MCF 10A (cell line): ENCODE measurements at regions not wholly inside any gene's neighbourhood (a gene's known extent, or its start where the extent isn't known, plus 50 kb on each side); places are given as distances from the start of the nearest gene placed in this dataset.
A peak's percentile ranks its signal among the peaks of the same experiment; 100 is the strongest.

Experiments used
- BruUV-seq: library from RNA; stranded (reverse); fragments of 400-500 nt; replicated peaks from 2 replicates; lab custom pipeline; 2021; lab: Mats Ljungman, UMichigan
- CTCF ChIA-PET: fragments of 300-600 bp; sonication (Branson Sonifier 250); formaldehyde crosslinking; extraction: SDS; loops from one replicate; lab custom pipeline; 2021; ENCODE audit warnings: antibody characterized with exemption, inconsistent platforms; lab: Yijun Ruan, JAX
- POLR2A ChIA-PET: fragments of 300-600, 350-650 bp; sonication (Branson Sonifier 250); formaldehyde crosslinking; extraction: SDS; loops from one replicate; lab custom pipeline; 2020; ENCODE audit warnings: antibody characterized with exemption, inconsistent platforms; lab: Yijun Ruan, JAX
- DNase-seq: peaks from one replicate; pipeline ENCODE4 v3.0.0-alpha.2; 2018; ENCODE audit not compliant: unreplicated experiment
- H3K27ac Mint-ChIP-seq: one replicate; pipeline ENCODE4 v1.8.0; 2022; ENCODE audit warnings: mild to moderate bottlenecking, low read depth, mixed read lengths; ENCODE audit not compliant: unreplicated experiment
- H3K27me3 Mint-ChIP-seq: one replicate; pipeline ENCODE4 v1.8.0; 2022; ENCODE audit warnings: mixed read lengths; ENCODE audit not compliant: insufficient read depth, unreplicated experiment
- H3K36me3 Mint-ChIP-seq: one replicate; pipeline ENCODE4 v1.8.0; 2022; ENCODE audit warnings: mild to moderate bottlenecking, moderate library complexity, mixed read lengths; ENCODE audit not compliant: insufficient read depth, unreplicated experiment
- H3K4me1 Mint-ChIP-seq: one replicate; pipeline ENCODE4 v1.8.0; 2022; ENCODE audit warnings: mixed read lengths; ENCODE audit not compliant: insufficient read depth, unreplicated experiment
- H3K4me3 Mint-ChIP-seq: one replicate; pipeline ENCODE4 v1.8.0; 2022; ENCODE audit warnings: mild to moderate bottlenecking, moderate library complexity, mixed read lengths; ENCODE audit not compliant: unreplicated experiment
- H3K9me3 Mint-ChIP-seq: one replicate; pipeline ENCODE4 v1.8.0; 2022; ENCODE audit warnings: mixed read lengths; ENCODE audit not compliant: unreplicated experiment
- intact Hi-C: fragments of 100-400 bp; cut with micrococcal nuclease; formaldehyde crosslinking; loops from 2 replicates; pipeline ENCODE4 v1.14.1; 2022
- TF ChIP-seq, protein P1 (sequence below): fragments of 200-600 bp; IDR thresholded peaks from one replicate; pipeline ENCODE4 v1.8.0; 2022; ENCODE audit warnings: antibody characterized with exemption, mild to moderate bottlenecking; ENCODE audit not compliant: unreplicated experiment

DNA sequence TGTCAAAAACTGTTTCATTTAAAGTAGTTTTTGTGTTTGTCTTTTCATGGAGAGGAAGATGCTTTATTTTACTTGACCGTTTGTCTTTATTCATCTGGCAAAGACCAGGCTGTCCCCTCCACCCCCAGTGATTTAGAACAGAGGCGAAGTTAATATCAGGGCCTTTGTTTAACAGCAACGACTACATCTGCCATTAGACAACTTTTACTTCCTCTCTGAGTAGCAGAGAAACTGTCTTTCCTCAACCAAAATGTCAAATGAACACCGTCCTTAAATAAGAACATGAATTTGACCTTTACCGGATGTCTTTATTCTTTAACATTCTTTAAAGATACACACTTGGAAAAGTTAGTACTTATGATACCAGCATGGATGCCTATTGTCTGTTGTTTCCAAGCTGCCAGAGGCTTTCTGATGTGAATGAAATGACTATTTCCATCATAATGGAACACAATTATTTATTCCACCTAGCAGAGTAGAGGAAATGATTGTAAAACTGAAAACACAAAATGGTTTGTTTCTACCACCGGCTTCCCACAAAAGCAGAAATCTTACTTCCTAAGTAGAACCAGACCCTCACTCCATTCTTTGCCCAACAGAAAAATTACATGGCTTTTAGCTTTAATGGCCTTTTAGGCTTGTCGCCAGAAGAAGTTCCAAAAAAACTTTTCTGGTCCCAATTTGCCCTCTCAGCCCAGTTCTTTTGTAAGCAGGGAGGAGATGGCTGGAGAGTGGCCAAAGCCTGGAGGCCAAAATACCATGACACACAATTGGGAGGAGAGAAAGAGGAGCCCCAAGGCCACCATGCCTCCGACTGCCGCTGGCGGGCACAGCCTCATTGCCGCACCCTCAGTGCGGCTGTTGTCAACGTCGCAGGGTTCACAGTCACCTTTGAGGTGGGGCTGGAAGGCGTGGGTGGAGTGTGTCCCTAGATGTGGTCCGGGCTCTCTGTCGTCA is 168.5 kb downstream of the TEX36 start:
- H3K27me3 Mint-ChIP-seq = peaks cover 37% of the 10 kb centered on the region
- H3K36me3 Mint-ChIP-seq = no peaks in the 10 kb centered on the region
- H3K27ac Mint-ChIP-seq = no peak overlapping the region
- ChIA-PET POLR2A (interaction anchor here (0.6 to 1.0 kb wide), 3 partner anchors 9 to 366 kb away, joined by 3 to 4 read pairs (median 3); no protein-coding TSS in a partner anchor), CTCF (interaction anchor here (0.6 to 1.7 kb wide), 5 partner anchors 13 to 1446 kb away, joined by 3 to 8 read pairs (median 3); no protein-coding TSS in a partner anchor)
- DNase-seq = peak; percentile 62
- TF ChIP-seq, protein P1, sequence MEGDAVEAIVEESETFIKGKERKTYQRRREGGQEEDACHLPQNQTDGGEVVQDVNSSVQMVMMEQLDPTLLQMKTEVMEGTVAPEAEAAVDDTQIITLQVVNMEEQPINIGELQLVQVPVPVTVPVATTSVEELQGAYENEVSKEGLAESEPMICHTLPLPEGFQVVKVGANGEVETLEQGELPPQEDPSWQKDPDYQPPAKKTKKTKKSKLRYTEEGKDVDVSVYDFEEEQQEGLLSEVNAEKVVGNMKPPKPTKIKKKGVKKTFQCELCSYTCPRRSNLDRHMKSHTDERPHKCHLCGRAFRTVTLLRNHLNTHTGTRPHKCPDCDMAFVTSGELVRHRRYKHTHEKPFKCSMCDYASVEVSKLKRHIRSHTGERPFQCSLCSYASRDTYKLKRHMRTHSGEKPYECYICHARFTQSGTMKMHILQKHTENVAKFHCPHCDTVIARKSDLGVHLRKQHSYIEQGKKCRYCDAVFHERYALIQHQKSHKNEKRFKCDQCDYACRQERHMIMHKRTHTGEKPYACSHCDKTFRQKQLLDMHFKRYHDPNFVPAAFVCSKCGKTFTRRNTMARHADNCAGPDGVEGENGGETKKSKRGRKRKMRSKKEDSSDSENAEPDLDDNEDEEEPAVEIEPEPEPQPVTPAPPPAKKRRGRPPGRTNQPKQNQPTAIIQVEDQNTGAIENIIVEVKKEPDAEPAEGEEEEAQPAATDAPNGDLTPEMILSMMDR = no peak
- BruUV-seq = no TSS peak
- no peak overlapping the region for H3K4me3 Mint-ChIP-seq
- peaks cover 10% of the 10 kb centered on the region for H3K4me1 Mint-ChIP-seq
- no peaks in the 10 kb centered on the region for H3K9me3 Mint-ChIP-seq
- intact Hi-C loops = no loop called here

DNA sequence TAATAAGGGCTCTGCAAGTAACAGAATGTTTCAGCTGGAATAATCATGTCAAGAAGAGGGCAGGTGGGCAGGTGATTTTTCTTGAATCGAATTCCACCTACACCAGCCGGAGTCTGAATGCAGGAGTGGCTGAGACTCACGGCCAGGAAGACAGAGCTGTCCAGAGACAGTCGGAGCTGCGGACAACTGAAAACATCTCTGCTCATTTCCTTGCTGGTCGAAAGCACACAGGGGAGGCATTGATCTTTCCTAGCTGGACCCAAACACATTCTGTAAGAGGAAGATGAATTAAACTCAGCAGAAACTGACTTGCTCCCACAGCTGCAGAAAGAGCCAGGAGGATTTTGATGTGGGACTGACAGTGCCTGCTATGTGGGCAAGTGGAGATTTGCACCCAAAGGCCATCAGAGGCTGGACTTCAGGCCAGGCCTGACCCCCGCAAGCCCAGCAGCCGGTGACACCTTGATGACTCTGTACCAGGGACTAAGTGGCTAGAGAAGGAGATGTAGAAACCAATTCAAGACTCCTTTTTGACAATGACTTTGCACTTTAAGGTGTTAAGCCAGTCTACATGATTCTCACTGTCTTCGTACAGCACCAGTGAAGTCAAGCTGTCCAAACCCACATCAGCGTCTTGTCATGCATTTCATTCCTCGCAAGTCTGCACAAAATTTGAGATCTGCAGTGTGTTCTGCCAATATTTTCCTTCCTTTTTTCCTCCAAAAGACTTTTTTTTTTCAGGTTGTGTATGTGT is 169.4 kb downstream of the TEX36 start:
- Mint-ChIP-seq H3K36me3 (no peaks in the 10 kb centered on the region), H3K4me3 (no peak overlapping the region), H3K4me1 (peaks cover 10% of the 10 kb centered on the region), H3K27me3 (peaks cover 37% of the 10 kb centered on the region), H3K9me3 (no peaks in the 10 kb centered on the region), H3K27ac (no peak overlapping the region)
- TF ChIP-seq, protein P1 = no peak
- DNase-seq = no peak
- ChIA-PET POLR2A (interaction anchor here (0.7 kb wide), 1 partner anchor 22 kb away, joined by 3 read pairs; no protein-coding TSS in a partner anchor), CTCF (interaction anchor here (0.6 to 1.7 kb wide), 2 partner anchors 12 to 19 kb away, joined by 3 to 6 read pairs; no protein-coding TSS in a partner anchor)
- no TSS peak for BruUV-seq
- intact Hi-C loops = no loop called here

DNA sequence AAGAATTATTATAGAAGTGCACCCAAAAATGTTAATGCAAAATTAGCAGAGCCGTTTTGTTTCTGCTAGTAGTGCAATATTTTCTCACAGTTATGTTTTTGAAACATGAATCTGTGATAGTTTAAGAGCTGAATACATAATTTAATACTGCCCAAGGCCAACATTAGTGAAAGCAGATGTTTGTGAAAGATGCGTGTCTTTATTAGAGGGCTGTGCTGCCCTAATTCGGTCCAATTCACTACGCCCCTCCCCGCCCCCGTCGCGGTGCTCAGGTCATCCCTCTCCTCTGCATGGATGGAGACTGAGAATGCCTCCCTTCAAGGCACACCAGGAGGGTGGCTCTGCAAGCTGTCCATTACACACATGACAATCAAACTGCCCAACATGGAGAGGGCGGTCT is 172.0 kb downstream of the TEX36 start:
- no peaks in the 10 kb centered on the region for H3K9me3 Mint-ChIP-seq
- DNase-seq = no peak
- H3K4me3 Mint-ChIP-seq = no peak overlapping the region
- ChIA-PET POLR2A (interaction anchor here (0.7 to 1.2 kb wide), 2 partner anchors 22 to 26 kb away, joined by 3 read pairs; no protein-coding TSS in a partner anchor), CTCF (interaction anchor here (0.6 kb wide), 1 partner anchor 52 kb away, joined by 3 read pairs; no protein-coding TSS in a partner anchor)
- BruUV-seq = no TSS peak
- TF ChIP-seq, protein P1 = no peak
- intact Hi-C loops = no loop called here
- H3K4me1 Mint-ChIP-seq = peaks cover 10% of the 10 kb centered on the region
- no peak overlapping the region for H3K27ac Mint-ChIP-seq
- no peaks in the 10 kb centered on the region for H3K36me3 Mint-ChIP-seq
- peaks cover 37% of the 10 kb centered on the region for H3K27me3 Mint-ChIP-seq
